Renal cortex interstitium (tissue), 11 donors: ENCODE measurements at regions not wholly inside any gene's neighbourhood (a gene's known extent, or its start where the extent isn't known, plus 50 kb on each side); places are given as distances from the start of the nearest gene placed in this dataset.

Experiments
- DNase-seq, 11 donors: peaks; one replicate each; pipeline ENCODE4 v3.0.0-alpha.2; 2013; ENCODE audit warnings: low read depth in 9 of 11, low spot score in 4 of 11; ENCODE audit errors: extremely low read depth in 1 of 11

DNA sequence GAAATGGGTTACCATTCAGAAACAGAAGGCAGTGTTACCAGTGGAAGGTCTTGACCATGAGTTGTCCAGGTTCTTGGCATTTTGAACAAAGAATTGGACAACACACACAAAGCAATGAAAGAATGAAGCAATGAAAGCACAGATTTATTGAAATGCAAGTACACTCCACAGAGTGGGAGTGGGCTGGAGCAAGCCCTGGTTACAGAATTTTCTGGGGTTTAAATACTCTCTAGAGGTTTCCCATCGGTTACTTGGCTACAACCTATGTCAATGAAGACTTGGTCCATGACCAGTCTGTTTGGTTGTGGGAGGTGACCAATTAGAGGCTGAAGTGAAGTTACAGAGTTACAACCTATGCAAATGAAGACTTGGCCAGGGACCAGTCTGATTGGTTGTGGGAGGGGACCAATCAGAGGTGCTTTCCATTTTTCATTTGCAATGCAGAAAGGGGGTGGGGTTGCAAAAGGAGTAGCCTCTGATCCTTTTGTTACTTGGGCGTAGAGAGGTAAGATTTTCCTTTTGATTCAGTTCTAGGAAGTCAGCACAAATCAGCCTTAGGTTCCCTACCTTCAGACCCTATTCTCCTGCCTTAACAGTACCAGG is 71.7 kb upstream of the SPRY4 start:
- no peak for DNase-seq

DNA sequence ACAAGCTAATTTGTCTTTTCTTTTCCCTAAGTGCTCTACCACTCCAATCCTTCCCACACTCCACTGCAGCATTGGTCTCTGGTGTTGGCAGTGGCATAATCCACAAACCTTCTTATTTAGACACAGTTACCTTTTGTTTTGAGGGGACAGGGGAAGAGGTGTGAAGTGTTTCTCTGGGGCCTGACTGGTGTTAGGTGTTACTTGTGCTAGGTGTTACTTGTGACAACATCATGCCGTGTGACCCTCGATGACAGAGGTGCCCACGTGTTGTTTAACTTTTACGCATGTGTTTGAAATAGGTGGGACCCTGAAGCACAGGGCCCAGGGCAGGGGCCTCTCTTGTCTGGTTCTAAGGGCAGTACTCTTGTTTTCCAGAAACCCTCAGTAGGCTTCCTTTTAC is 70.5 kb upstream of the SPRY4 start:
- DNase-seq: no peak

DNA sequence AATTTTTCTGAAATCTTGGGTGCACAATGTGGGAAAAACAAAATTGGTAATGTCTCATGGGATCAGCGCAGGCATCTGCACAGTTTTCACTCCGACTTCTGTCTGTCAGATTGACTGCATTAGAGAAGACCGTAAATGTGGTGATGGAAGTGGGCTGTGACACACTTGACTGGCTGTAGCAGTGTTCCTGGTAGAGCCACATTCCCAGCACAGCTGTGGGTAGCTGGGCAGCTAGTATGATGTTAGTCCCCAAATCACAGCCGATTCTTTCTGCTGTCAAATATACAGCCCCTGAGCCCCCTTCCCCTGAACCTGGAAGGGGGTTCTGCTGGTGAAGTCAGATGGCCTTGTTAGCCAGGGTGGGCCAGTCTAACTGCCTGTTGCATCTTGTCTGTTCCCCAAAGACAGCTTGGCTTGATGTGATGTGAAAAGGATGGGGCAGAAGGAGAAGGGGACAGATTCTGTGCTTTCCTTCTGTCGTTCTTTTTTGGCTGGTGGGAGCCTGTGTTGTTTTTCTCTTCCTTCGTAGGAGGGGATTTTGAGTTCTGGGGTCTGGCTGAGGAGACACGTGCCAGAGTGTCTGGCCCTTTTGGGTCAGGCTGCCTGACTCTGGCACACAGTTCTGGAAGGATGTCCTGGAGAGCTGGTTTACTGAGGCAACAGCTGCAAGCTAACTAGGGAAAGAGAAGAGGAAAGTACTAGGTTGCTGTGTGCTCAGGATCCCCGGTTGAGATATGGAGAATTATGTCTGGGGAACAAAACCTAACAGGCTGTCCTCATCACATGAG is 66.4 kb upstream of the SPRY4 start:
- DNase-seq: no peak

DNA sequence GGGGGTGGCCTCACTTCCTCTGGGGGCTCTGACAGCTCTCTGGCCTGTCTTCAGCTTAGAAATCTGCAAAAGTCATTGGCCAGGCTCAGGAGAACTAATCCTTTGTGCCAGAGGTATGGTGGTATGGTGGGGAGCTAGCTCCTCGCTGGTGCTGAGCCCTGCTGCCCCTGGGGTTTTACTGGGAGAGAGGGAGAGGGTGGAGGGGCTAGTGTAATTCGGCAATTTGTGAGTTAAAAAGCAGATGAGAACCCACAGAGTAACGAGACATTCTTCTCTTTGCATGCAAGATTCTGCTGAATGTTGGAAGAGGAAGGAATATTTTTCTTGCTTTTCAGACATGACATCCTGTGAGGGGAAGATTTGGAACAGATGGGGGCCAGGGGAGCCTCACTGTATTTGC is 65.5 kb upstream of the SPRY4 start:
- no peak for DNase-seq

DNA sequence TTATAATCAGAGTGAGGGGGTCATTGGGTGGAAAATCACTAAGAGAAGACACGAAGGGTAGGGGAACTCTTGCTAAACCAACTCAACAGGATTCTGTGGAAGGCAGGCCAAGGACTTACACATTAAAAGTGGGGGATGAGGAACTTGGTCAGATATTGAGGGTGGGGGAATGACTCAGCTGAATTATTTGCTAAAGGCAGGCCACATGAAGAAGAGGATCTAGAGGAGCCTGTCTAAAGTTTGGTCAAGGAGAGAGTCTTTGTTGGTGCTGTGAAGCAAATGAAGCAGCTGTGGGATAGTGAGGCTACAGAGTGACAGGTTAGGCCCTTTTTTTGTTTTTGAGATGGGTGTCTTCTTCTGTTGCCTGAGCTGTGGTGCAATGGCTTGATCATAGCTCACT is 63.9 kb upstream of the SPRY4 start:
- no peak for DNase-seq

DNA sequence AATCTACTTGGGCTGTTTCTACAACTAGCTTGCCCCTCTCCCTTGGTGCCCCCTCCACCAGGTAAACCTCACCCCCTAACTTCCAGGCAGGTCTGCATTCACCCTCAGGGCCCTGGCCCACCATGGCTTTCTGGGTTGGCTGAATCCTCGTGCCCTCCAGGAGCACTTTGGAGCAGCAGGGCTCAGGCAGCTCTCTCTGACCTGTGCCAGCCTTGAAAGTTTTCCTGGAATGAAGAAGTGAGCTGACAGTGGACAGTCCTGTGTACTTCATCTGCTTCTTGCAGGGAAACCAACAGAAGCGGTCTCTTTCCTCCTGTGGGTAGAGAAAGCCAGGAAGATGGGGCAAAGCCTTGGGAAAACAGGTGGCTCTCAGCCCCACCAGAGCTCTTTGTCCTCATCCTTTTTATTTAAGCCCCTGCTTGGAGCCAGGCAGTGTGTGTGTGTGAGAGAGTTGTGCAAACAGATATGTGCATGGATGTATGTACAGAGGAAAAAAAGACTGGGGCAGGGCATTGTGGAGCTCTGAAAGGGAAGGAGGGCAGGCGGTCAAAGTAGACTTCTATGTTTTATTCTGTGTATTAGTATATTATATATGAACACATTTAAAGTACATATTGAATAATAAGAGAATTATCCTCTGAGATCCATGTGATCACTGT is 62.3 kb upstream of the SPRY4 start:
- no peak for DNase-seq

DNA sequence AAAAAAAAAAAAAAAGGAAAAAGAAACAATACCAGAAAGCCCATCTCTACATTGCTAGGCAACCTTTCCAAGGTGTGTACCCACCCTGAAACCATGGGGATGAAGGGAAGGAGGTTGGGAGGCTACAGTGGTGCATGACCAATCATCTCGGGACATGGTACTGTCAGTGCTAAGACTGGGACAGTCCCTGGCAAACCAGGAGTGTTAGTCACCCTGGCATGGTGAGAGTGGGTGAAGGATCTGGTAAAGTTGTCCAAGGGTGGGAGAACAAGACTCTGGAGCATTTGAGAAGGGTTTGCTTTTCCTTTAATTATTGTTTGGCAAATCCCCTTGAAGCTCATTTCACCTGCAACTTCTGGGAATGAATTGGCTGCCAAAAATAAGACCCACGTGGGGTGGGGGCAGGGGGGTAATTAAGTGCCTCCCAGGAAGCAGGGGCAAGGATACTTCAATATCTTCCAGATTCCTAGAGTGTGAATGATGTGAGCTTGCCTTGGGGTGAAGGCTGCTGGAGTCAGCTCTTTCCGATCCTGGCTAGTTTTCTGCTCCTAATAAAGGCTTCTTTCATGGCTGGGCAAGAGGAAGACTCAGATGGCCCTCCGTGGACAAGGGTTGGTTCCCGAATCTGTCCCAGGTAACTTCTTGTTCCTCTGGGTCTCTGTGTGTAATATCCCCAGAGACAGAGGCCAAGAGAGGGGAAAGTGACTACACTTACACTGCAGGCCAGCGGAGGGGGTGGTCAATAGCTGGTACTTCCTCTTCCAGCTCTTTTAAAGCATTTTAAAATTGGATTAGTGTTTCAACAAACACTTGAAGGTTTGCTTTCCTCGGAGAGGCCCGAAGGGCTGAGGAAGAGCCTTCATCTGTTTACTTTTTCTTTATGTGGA is 61.6 kb upstream of the SPRY4 start:
- DNase-seq: no peak

DNA sequence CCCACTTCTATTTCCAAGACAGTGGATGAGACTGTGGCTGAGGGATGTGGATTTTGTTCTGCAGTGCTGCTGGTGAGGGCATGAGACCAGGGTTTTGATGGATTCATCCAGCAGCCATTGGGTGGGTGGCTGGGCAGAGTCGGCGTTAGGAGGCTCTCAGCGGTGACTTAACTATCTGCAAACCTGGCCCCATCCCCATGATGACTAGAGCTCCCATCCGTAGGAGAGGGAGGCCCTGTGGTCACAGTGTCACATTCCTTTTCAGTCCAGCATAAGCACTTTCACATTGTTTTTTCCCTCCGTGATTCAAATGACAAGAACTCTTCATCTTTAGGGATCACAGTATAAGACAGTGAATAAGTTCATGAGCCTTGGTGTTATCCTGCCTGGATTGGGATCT is 60.4 kb upstream of the SPRY4 start:
- DNase-seq: no peak

DNA sequence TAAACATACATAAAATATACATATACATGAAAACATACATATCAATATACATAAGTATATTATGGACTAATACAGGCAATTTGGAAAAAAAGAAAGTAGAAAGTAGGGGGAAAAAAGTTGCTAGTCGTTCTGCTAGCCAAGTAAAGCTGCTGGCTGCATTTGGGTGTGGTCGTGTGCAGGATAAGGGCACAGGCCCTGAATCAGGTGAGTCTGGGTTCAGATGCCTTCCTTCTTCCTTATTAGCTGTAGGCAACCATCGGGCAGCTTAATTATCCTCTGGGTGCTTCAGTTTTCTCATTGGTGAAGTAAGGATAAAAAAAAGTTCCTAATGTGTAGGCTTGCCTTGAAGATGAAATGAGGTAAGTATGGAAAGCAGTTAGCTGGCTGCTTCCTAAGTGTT is 59.2 kb upstream of the SPRY4 start:
- no peak for DNase-seq

DNA sequence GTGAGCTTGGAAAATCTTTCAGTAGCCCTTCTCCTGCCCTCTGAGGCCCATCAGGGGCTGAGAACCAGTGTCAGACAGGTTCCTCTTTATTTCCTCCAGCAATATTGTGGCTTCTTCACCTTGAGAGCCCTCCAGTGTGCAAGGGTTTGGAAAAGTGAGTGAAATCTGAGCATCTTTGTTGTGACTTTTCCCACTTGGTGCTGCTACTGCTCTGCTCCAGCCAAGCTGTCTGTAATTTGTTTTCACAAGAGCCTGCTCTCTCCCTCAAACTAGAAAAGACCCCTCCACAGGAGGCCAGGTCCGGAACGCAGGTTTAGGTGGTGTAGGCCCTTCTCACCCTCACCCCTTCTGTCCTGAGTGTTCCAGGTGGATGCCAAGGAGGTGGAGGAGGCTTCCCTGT is 57.4 kb upstream of the SPRY4 start:
- DNase-seq: no peak

DNA sequence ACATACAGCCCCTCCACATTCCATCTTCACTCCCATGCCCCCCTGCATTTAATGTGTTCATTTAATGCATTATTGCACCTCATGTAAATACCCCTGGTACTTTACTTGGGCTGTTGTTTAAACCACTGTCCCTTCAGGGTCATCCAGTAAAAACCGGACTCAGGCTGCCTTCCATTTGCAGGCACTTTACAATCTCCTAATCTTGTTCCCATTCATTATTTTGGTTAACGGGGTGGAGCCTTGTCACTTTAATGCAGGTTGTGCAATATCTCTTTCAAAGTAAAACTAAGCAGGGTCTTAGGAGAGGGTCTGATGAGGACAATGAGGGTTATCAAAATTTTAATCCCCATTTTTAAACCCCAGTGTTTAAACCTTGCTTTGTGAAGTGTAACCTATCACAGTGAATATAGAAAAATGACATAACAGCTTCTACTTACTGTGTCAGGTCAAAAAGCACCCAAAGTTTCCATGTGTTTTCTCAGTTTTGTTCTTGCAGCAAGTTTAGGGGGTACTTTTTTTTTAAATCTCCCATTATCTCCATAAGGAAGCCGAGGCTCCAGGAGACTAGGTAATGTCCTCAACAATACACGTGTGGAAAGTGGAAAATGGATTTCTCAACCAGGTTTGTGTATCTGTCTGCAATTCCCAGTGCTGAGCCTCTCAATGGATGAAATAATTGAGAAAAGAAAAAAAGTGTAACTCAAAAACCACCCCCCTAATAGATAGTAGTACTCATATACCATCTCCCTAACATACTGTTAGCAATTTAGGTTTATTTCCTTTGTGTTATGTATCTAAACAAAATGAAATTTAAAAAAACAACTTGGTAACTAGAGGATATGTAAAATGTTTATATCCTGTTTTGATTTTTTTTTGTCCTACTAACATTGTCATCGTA is 54.2 kb upstream of the SPRY4 start:
- DNase-seq: no peak

DNA sequence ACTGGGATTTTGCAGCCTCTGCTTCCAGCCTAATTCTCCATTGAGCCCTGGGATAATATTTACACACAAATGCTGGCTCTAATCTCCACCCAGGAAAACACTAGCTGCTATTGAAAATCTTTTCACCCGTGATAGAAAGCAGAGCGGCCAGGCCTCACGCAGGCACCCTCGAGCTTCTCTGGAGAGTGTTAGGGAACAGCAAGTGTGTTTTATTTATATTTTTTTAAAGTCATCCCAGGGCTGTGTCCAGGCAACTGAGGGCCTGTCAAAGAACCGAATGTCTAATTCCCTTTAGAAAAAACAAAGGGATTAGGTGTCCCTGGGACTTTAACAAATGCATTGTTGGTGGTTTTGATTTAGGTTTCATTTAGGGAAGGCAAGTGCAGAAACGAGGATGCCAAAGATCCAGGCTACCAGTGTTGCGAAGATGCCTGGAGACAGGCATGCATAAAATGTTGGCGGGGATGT is 51.2 kb upstream of the SPRY4 start:
- no peak for DNase-seq
